ENCODE measurements at regions not wholly inside any gene's neighbourhood (a gene's known extent, or its start where the extent isn't known, plus 50 kb on each side); places are given as distances from the start of the nearest gene placed in this dataset.

GRCh38 chr21:23003951-23004350 lies 2005.7 kb downstream of the NCAM2 start:
- Histone ChIP-seq H3K79me2 (ENCODE audit: insufficient read depth, low read length) (no peaks in the 10 kb centered on the region), H3K36me3 (ENCODE audit: low read length) (no peaks in the 10 kb centered on the region), H3K27ac (ENCODE audit: low read depth, low read length) (no peak overlapping the region), H3F3A (ENCODE audit: insufficient read depth) (no peaks in the 10 kb centered on the region), H3K4me2 (ENCODE audit: low read depth, low read length, poor library complexity, severe bottlenecking) (no peak overlapping the region), H3K9me2 (replicated peaks; ENCODE audit: insufficient read depth, low read length) (no peaks in the 10 kb centered on the region), H2AFZ (ENCODE audit: low read depth, low read length, severe bottlenecking) (no peak overlapping the region), H3K9ac (ENCODE audit: low read length) (no peak overlapping the region), H4K20me1 (ENCODE audit: low read depth, low read length) (no peaks in the 10 kb centered on the region), H3K4me3 (ENCODE audit: insufficient read depth, low read length, poor library complexity, severe bottlenecking) (no peak overlapping the region), H3K9me3 (ENCODE audit: insufficient read depth, low read length) (no peaks in the 10 kb centered on the region), H3K27me3 (ENCODE audit: low read length) (no peaks in the 10 kb centered on the region)
- TF ChIP-seq EZH2phosphoT487 (conservative IDR thresholded peaks at IDR 0.05; ENCODE audit: low read length) (no peak), CTCF (IDR thresholded peaks at IDR 0.05; ENCODE audit: insufficient read depth, low read length, poor library complexity, severe bottlenecking) (no peak)

GRCh38 chr21:23008601-23009202 lies 2010.5 kb downstream of the NCAM2 start:
- no peaks in the 10 kb centered on the region for H3K79me2 ChIP-seq (ENCODE audit: insufficient read depth, low read length)
- H3K9ac ChIP-seq (ENCODE audit: low read length) = no peak overlapping the region
- H3K4me2 ChIP-seq (ENCODE audit: low read depth, low read length, poor library complexity, severe bottlenecking) = peak overlapping the region; percentile 22
- H3F3A ChIP-seq (ENCODE audit: insufficient read depth) = no peaks in the 10 kb centered on the region
- no peaks in the 10 kb centered on the region for H3K9me2 ChIP-seq (replicated peaks; ENCODE audit: insufficient read depth, low read length)
- peak overlapping the region; percentile 68 for H2AFZ ChIP-seq (ENCODE audit: low read depth, low read length, severe bottlenecking)
- no peaks in the 10 kb centered on the region for H3K27me3 ChIP-seq (ENCODE audit: low read length)
- H3K27ac ChIP-seq (ENCODE audit: low read depth, low read length) = no peak overlapping the region
- no peaks in the 10 kb centered on the region for H4K20me1 ChIP-seq (ENCODE audit: low read depth, low read length)
- no peaks in the 10 kb centered on the region for H3K9me3 ChIP-seq (ENCODE audit: insufficient read depth, low read length)
- no peaks in the 10 kb centered on the region for H3K36me3 ChIP-seq (ENCODE audit: low read length)
- no peak for TF ChIP-seq CTCF (IDR thresholded peaks at IDR 0.05; ENCODE audit: insufficient read depth, low read length, poor library complexity, severe bottlenecking)
- TF ChIP-seq EZH2phosphoT487 (conservative IDR thresholded peaks at IDR 0.05; ENCODE audit: low read length) = no peak
- no peak overlapping the region for H3K4me3 ChIP-seq (ENCODE audit: insufficient read depth, low read length, poor library complexity, severe bottlenecking)

- Histone ChIP-seq H3K4me3 (ENCODE audit: insufficient read depth, low read length, poor library complexity, severe bottlenecking) (no peak overlapping the region), H3K27ac (ENCODE audit: low read depth, low read length) (no peak overlapping the region), H3K9me3 (ENCODE audit: insufficient read depth, low read length) (no peaks in the 10 kb centered on the region), H3K9ac (ENCODE audit: low read length) (no peak overlapping the region), H3F3A (ENCODE audit: insufficient read depth) (no peaks in the 10 kb centered on the region), H2AFZ (ENCODE audit: low read depth, low read length, severe bottlenecking) (peak overlapping the region; percentile 68), H3K36me3 (ENCODE audit: low read length) (no peaks in the 10 kb centered on the region), H3K79me2 (ENCODE audit: insufficient read depth, low read length) (no peaks in the 10 kb centered on the region), H4K20me1 (ENCODE audit: low read depth, low read length) (no peaks in the 10 kb centered on the region), H3K4me2 (ENCODE audit: low read depth, low read length, poor library complexity, severe bottlenecking) (peak overlapping the region; percentile 22), H3K27me3 (ENCODE audit: low read length) (no peaks in the 10 kb centered on the region), H3K9me2 (replicated peaks; ENCODE audit: insufficient read depth, low read length) (no peaks in the 10 kb centered on the region)
- TF ChIP-seq CTCF (IDR thresholded peaks at IDR 0.05; ENCODE audit: insufficient read depth, low read length, poor library complexity, severe bottlenecking) = no peak
- no peak for TF ChIP-seq EZH2phosphoT487 (conservative IDR thresholded peaks at IDR 0.05; ENCODE audit: low read length)
Observed at GRCh38 chr21:23009360-23009759, 2011.2 kb downstream of the NCAM2 start.
